Activated naive CD4-positive, alpha-beta T cell treated with anti-CD3 and anti-CD28 coated beads, Interleukin-2, amount 50 U/mL, for 16 hours (primary cell): ENCODE measurements at regions not wholly inside any gene's neighbourhood (a gene's known extent, or its start where the extent isn't known, plus 50 kb on each side); places are given as distances from the start of the nearest gene placed in this dataset.

Source experiments
- DNase-seq: peaks from one replicate; pipeline ENCODE4 v3.0.0-alpha.2; 2020

- DNase-seq = no peak
Measured at GRCh38 chr2:16180631-16181030, 240.3 kb downstream of the MYCN start.

DNA sequence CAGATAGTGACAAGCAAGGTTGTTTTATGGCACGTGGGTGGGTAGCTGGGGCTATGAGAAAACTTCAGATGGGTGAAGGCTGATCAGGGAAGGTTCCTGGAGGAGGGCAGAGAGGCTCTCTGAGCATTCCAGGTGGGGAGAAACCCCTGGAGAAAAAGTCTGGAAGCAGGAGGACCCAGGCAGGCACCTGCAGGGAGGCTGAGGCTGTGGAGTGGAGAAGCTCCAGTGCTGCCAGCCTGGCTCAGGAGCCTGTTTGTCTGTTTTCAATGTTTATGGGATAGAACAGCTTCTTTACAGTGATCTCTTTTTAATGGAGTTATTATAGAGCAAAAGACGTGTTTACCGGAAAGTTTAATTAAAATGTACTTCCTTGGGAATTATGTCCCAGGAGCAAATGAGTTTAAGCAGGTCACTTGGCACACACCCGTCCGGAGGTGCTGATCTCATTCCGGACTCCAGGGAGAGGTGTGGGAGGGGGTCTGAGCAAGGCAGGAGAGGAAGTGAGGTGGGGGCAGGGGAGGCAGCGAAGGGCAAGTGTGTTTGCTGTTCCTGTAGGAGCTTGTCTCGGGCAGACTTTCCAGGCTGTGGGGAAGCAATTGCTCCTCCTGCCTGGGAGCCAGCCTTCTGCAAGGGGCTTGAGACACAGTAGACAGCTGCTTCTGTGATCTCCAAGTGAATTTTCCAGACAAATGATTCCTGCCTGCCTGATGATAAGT is 239.5 kb downstream of the MYCN start:
- no peak for DNase-seq

- no peak for DNase-seq
Measured at GRCh38 chr2:16178551-16179130, 238.3 kb downstream of the MYCN start.

- DNase-seq = no peak
Measured at GRCh38 chr2:16177671-16178180, 237.4 kb downstream of the MYCN start.

GRCh38 chr2:16176971-16177480 is 236.7 kb downstream of the MYCN start:
- no peak for DNase-seq

DNA sequence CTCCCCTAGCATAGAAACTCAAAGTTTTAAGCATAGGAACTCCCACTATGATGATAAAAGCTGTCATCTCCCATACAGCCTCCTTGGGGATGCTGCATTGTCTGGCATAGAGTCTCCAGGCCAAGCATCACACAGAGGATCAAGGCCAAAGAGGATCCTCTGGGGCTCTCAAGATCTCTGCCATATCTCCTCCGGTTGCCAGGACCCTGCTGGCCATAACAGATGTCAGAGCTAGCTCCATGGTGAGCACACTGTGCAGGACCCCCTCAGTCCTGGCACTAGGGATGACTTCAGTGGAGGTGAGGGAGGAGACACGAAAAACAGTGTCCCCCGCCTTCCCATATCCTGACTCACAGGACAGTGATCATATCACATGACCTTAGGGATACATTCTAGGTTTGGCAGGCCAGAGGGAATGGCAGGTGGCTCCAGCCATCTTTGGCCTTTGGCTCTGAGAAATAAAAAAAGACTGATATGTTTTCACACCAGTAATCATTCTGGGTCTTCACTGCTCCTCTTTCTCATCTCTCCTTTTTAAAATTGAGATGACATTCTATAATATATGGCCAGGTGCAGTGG is 235.0 kb downstream of the MYCN start:
- no peak for DNase-seq

GRCh38 chr2:16174693-16175045 is 234.3 kb downstream of the MYCN start:
- DNase-seq = no peak

DNA sequence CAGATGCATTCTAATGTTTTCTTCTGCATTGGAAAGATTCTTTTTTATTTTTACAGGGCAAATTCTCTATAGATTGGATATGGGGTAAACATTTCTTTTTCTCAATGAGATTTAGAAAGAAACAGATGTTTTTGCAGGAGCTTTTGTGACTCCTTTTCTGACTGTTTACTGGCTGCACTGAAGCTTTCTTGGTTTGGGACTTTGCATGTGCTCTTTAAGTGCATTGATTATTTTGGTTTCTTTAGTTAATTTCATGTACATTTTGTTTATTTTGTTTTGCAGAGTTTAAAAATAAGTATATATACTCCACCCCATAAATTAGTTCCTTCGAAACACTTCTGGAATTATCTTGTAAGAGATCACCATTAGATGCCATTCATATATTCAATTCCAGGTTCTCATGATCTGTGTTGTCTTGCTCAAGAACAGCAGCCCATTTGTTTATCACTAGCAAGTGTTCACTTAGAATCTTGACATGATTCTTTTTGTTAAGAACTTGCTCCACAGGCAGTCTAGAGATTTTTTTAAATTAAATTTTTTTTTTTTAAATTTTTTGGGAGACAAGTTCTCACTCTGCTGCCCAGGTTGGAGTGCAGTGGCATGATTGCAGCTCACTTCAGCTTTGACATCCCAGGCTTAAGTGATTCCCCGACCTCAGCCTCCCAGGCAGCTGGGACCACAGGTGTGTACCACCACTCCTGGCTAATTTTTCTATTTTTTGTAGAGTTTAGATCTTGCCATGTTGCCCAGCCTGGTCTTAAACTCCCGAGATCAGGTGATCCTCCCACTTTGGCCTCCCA is 233.7 kb downstream of the MYCN start:
- no peak for DNase-seq

- no peak for DNase-seq
Measured at GRCh38 chr2:16172324-16173175, 232.2 kb downstream of the MYCN start.

GRCh38 chr2:16171425-16171920 is 231.1 kb downstream of the MYCN start:
- no peak for DNase-seq

DNA sequence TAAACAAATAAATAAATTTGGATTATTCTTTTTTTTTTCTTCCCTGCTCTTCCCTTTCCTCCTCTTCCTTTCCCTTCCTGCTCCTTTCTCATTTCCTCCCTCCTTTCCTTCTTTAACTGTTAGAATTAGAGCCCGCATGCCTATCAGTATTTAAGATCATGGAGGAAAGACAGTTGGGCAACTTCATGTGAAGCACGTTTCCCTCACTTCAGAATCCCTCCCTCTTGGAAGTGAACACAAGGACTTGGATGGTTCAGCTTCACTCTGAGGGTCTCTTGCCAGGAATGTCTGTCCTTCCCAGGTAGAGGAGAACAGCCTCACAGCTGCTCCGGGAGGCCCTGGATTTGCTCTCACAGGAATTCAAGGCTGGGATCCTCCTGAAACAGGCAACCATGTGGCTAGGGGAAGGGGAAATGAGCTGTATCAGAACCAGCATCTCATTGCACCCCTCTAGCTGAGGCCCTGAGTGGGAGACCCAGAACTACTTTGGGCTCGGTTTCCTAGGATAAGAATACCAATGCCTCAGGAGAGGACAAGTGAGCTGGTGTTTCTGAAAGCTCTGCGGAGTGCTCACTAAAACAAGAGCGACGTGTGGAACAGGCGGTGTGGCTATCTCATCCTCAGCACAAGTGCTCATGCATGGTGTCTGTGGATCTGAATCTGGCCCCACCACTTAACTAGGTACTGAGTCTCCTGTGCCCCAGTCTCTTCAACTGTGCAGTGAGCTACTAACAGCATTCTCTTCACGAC is 230.5 kb downstream of the MYCN start:
- DNase-seq = no peak

DNA sequence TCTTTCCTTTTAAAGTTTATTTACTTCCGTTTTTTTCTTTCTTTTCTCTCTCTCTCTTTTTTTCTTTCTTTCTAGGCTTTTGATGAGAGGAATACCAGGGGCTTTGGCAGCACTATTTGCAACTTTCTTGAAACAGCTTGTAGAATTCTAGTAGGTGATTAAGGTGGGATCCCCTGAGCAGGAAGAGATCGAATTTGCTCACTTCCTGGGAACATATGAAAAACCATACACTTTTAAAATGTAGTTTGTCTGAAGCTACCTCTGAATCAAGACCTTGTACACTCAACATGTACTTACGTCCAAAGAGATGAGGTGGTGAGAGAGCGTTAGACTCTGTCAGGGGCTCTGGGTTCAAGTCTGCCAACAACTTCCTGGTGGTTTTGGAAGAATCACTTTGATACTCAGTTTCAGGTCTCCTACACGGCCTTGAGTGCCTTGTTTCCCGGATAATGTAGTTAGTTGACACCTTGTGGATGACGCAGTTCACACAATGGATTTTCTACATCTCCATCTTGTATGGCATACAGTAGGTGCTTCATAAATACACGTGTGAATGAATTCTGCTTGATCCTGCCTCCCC is 229.1 kb downstream of the MYCN start:
- no peak for DNase-seq

- DNase-seq = no peak
Measured at GRCh38 chr2:16168506-16169264, 228.3 kb downstream of the MYCN start.

GRCh38 chr2:16167870-16168426 is 227.6 kb downstream of the MYCN start:
- DNase-seq = no peak

DNA sequence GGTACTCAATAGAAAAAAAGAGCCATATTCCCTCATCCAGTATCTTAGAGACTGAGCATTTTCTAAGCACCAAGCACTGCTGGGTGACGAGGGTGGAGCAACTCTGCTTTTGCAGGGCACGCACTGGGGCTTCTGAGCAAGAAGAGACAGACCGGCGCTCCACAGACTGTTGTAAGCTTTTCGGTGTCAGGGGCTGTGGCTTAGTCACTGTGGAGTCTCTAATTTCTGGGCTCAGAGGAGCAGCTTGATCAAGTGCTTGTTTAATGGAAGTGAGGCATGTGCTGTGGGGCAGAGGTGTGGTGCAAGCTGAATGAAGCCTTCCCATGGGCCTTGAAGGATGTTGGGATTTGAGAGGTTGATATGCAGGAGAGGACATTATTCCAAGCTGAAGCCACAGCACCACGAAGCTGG is 227.1 kb downstream of the MYCN start:
- DNase-seq = no peak

DNA sequence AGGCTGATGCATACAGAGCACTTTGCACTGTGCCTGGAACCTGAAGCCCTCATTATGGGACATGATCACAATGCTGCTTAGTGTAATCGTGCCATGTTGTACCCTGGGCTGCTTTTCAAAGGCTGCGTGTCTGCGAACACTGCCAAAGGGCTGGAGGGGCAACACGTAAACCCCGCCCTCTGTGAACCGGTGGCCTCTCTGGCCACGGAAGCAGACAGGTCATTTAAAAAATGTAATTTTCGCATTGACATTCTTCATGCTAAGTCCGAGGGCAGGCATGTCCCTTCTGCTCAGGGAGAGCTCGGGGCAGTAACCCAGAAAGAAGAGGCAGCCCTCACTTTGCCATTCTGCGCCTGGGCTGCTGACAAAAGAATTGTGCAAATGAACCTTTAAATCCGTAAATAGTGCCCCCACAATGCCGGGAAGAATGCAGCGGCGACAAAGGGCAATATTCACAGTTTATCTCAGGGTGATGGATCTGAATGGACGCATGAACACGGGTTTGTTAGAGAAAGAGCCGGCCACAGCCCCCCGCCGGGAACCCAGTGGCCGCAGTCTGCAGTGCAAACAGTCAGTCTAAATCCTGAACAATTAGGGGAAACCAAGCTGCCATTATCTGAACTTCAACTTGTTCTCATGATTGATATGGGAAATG is 226.1 kb downstream of the MYCN start:
- DNase-seq = no peak

GRCh38 chr2:16165518-16166326 is 225.4 kb downstream of the MYCN start:
- no peak for DNase-seq

DNA sequence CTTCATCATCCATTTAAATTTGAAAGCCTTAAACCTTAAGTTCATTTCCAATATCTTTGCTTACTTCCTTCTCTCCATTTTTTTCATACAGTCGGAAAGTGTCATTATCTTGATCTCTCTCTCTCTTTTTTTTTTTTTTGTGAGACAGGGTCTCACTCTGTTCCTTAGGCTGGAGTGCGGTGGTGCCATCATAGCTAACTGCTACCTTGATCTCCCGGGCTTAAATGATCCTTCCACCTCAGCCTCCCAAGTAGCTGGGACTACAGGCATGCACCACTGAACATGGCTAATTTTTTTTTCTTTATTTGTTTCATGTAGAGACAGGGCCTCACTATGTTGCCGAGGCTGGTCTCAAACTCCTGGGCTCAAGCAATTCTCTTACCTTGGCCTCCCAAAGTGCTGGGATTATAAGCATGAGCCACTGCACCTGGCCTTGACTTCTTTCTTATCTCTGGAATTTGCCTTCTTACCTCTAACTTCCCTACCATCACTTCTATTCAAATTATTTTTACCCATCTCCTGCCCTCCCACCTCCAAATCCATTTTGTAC is 222.2 kb downstream of the MYCN start:
- no peak for DNase-seq
